Kidney (tissue), 13 donors: ENCODE measurements at regions not wholly inside any gene's neighbourhood (a gene's known extent, or its start where the extent isn't known, plus 50 kb on each side); places are given as distances from the start of the nearest gene placed in this dataset.

Source experiments
- DNase-seq, 5 donors: peaks; one replicate each; pipeline ENCODE4 v3.0.0-alpha.2; 2013 to 2020
- FAIRE-seq: peaks from 2 replicates; lab custom pipeline; 2012; peaks lifted over from hg19 to GRCh38; lab: Jason Lieb, UNC
- H3K27ac ChIP-seq, 2 donors: one replicate each; pipeline ENCODE4 v1.7.0; 2013; ENCODE audit warnings: low read depth in 2 of 2, low read length in 2 of 2, inconsistent platforms in 1 of 2
- H3K27me3 ChIP-seq: one replicate; pipeline ENCODE4 v1.7.1; 2013; ENCODE audit warnings: low read length, inconsistent platforms; ENCODE audit not compliant: control insufficient read depth, insufficient read depth
- H3K36me3 ChIP-seq, 3 donors: one replicate each; pipeline versions ENCODE4 v1.7.0 to v1.7.1; 2013; ENCODE audit warnings: low read length in 3 of 3, control low read depth in 1 of 3, inconsistent platforms in 1 of 3; ENCODE audit not compliant: insufficient read depth in 3 of 3, control insufficient read depth in 2 of 3
- H3K4me1 ChIP-seq, 3 donors: one replicate each; pipeline versions ENCODE4 v1.7.0 to v1.7.1; 2013; ENCODE audit warnings: low read length in 3 of 3, inconsistent platforms in 1 of 3, low read depth in 1 of 3; ENCODE audit not compliant: control insufficient read depth in 2 of 3, insufficient read depth in 2 of 3
- H3K4me3 ChIP-seq, 3 donors: one replicate each; pipeline versions ENCODE4 v1.7.0 to v1.8.1; 2013; ENCODE audit warnings: low read length in 3 of 3, control low read depth in 1 of 3, inconsistent platforms in 1 of 3
- H3K9ac ChIP-seq, 3 donors: one replicate each; pipeline versions ENCODE4 v1.7.0 to v1.7.1; 2013; ENCODE audit warnings: low read length in 3 of 3, control low read depth in 1 of 3, inconsistent platforms in 1 of 3
- H3K9me3 ChIP-seq, 3 donors: one replicate each; pipeline versions ENCODE4 v1.7.0 to v1.7.1; 2013; ENCODE audit warnings: low read length in 3 of 3, control low read depth in 1 of 3, inconsistent platforms in 1 of 3; ENCODE audit not compliant: control insufficient read depth in 2 of 3, insufficient read depth in 1 of 3
- CTCF ChIP-seq: IDR thresholded peaks from 3 replicates; pipeline ENCODE4 v1.5.1; 2012; ENCODE audit warnings: mild to moderate bottlenecking, moderate library complexity, borderline replicate concordance; ENCODE audit not compliant: insufficient read depth; ENCODE audit errors: extremely low read depth
- intact Hi-C: fragments of 100-400 bp; cut with DNase I; formaldehyde crosslinking; loops from one replicate; pipeline ENCODE4 v1.11.1; 2022
- donor health status: control.
- donor health status: control.
- donor health status: control.
- donor health status: control.
- donor health status: control.
- donor health status: DM: yes; HTN: yes; CAD: no.
- donor health status: Normal renal cell carcinoma (clear cell type).

- intact Hi-C loops, result no loop called here
- no peak overlapping the region for H3K4me3 ChIP-seq
- FAIRE-seq, result no peak
- peaks cover 0 to 3% (median 0%) of the 10 kb centered on the region in 3 donors for H3K9me3 ChIP-seq
- no peak for DNase-seq
- H3K27me3 ChIP-seq, result no peaks in the 10 kb centered on the region
- TF ChIP-seq CTCF, result no peak
- H3K9ac ChIP-seq, result no peak overlapping the region
- peaks cover 16 to 28% (median 17%) of the 10 kb centered on the region in 3 donors for H3K36me3 ChIP-seq
- peaks cover 0 to 12% (median 0%) of the 10 kb centered on the region in 3 donors for H3K4me1 ChIP-seq
- H3K27ac ChIP-seq, result no peak overlapping the region
Measured at GRCh38 chr12:124462750-124463149, 104.7 kb downstream of the NCOR2 start.

DNA sequence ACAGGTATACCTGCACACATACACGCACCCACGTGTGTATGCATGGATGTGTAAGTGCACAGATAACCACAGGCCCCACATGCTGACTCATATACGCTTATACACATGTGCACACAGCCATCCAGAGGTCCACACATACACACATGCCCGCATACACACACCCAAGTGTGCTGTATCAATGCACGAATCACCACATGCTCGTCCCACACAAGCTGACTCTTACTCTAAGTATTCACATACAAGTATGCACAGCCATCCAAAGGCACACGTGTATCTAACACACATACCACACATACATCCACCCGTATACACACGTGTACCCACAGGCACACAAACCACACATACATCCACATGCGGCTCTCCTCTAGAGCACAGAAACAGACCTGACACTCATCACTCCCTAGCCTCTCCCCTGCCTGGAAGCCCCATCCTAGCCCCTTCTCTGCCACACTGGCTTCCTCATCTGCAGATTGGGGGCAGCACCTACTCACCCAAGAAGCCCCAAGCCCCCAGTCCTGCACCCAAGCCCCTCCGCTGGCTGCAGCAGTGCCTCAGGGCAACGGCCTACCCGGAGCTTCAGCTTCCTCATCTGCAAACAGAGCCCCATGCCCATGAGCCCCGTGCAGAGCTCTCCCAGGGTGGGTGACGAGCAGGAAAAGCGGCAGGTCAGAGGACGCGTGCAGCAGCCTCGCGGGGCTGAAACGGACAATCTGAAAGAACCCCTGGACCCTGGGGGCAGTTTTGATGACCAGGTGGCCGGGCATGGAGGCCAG, 105.4 kb downstream of the NCOR2 start:
- Histone ChIP-seq H3K4me1 (peaks cover 0 to 12% (median 0%) of the 10 kb centered on the region in 3 donors), H3K9ac (no peak overlapping the region), H3K9me3 (peaks cover 0 to 3% (median 0%) of the 10 kb centered on the region in 3 donors), H3K27me3 (no peaks in the 10 kb centered on the region), H3K27ac (no peak overlapping the region), H3K36me3 (peaks cover 16 to 28% (median 17%) of the 10 kb centered on the region in 3 donors), H3K4me3 (no peak overlapping the region)
- no peak for TF ChIP-seq CTCF
- FAIRE-seq, result no peak
- intact Hi-C loops, result no loop called here
- DNase-seq, result peak in 1 of 5 donors; percentile 68

DNA sequence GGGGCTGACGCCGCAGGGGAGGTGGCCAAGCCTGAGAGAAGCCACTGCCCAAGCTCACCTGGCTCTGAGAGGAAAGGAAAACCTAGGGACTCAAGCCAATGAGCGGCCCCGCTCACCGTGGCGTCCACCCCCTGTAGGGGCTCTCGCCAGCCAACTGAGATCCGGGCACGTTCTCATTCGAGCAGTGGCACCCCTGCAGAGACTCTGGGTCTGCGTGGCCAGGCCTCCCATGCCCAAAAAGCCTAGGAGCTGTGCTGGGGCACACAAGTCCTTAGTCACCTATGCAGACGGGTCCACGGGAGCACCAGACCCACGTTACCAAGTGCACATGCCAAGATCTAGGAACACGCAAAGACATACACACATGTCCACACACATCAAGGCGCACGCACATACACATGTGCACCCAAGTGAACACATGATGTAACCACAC, 106.2 kb downstream of the NCOR2 start:
- H3K36me3 ChIP-seq, result peaks cover 16 to 31% (median 17%) of the 10 kb centered on the region in 3 donors
- H3K9ac ChIP-seq, result no peak overlapping the region
- FAIRE-seq (no peak), DNase-seq (peak in 1 of 5 donors; percentile 66)
- no peak for TF ChIP-seq CTCF
- peaks cover 0 to 3% (median 0%) of the 10 kb centered on the region in 3 donors for H3K9me3 ChIP-seq
- H3K27me3 ChIP-seq, result no peaks in the 10 kb centered on the region
- peaks cover 0 to 10% (median 0%) of the 10 kb centered on the region in 3 donors for H3K4me1 ChIP-seq
- no peak overlapping the region for H3K4me3 ChIP-seq
- intact Hi-C loops, result no loop called here
- H3K27ac ChIP-seq, result no peak overlapping the region
